ENCODE measurements at regions not wholly inside any gene's neighbourhood (a gene's known extent, or its start where the extent isn't known, plus 50 kb on each side); places are given as distances from the start of the nearest gene placed in this dataset.
"Not testable (repeated sequence)": the region's sequence is repeated elsewhere in the genome, so short reads cannot be mapped to it uniquely, and the experiment has no call there.

- DNase-seq (ENCODE audit: low spot score) = no peak
Measured at GRCh38 chr2:58364098-58364497, 123.0 kb upstream of the FANCL start.

GRCh38 chr2:58358026-58358425 lies 116.9 kb upstream of the FANCL start:
- no peak for DNase-seq (ENCODE audit: low spot score)

GRCh38 chr2:58357521-58357920 lies 116.4 kb upstream of the FANCL start:
- DNase-seq (ENCODE audit: low spot score) = no peak

GRCh38 chr2:58354230-58354629 lies 113.1 kb upstream of the FANCL start:
- no peak for DNase-seq (ENCODE audit: low spot score)

- DNase-seq (ENCODE audit: low spot score) = no peak
Measured at GRCh38 chr2:58350484-58350883, 109.4 kb upstream of the FANCL start.

- DNase-seq (ENCODE audit: low spot score) = no peak
Measured at GRCh38 chr2:58347810-58348209, 106.7 kb upstream of the FANCL start.

GRCh38 chr2:58341047-58341446 lies 99.9 kb upstream of the FANCL start:
- DNase-seq (ENCODE audit: low spot score) = no peak

- no peak for DNase-seq (ENCODE audit: low spot score)
Measured at GRCh38 chr2:58339548-58340243, 98.6 kb upstream of the FANCL start.

- DNase-seq (ENCODE audit: low spot score) = no peak
Measured at GRCh38 chr2:58336416-58336815, 95.3 kb upstream of the FANCL start.

GRCh38 chr2:58334414-58334813 lies 93.3 kb upstream of the FANCL start:
- DNase-seq (ENCODE audit: low spot score) = no peak

- not testable (repeated sequence) for DNase-seq (ENCODE audit: low spot score)
Measured at GRCh38 chr2:58325296-58325895, 84.3 kb upstream of the FANCL start.

- no peak for DNase-seq (ENCODE audit: low spot score)
Measured at GRCh38 chr2:58319481-58319880, 78.4 kb upstream of the FANCL start.

GRCh38 chr2:58318949-58319348 lies 77.8 kb upstream of the FANCL start:
- not testable (repeated sequence) for DNase-seq (ENCODE audit: low spot score)

GRCh38 chr2:58313926-58314325 lies 72.8 kb upstream of the FANCL start:
- DNase-seq (ENCODE audit: low spot score) = no peak

- no peak for DNase-seq (ENCODE audit: low spot score)
Measured at GRCh38 chr2:58308435-58308834, 67.3 kb upstream of the FANCL start.

- no peak for DNase-seq (ENCODE audit: low spot score)
Measured at GRCh38 chr2:58304843-58305242, 63.7 kb upstream of the FANCL start.

- no peak for DNase-seq (ENCODE audit: low spot score)
Measured at GRCh38 chr2:58299123-58299522, 58.0 kb upstream of the FANCL start.

GRCh38 chr2:58293056-58293455 lies 51.9 kb upstream of the FANCL start:
- DNase-seq (ENCODE audit: low spot score) = no peak

GRCh38 chr2:58291726-58292438 lies 50.8 kb upstream of the FANCL start:
- no peak for DNase-seq (ENCODE audit: low spot score)

All from ecto neural progenitor cell (in vitro differentiated cells).